HCT116 (cell line): ENCODE measurements at regions not wholly inside any gene's neighbourhood (a gene's known extent, or its start where the extent isn't known, plus 50 kb on each side); places are given as distances from the start of the nearest gene placed in this dataset.

Experiments
- CTCF ChIP-seq, 3 experiments: fragments of 200-600 bp in 1 of 3; sonication (generic) in 1 of 3; IDR thresholded peaks in 2 of 3; conservative IDR thresholded peaks in 1 of 3; 2 replicates each; pipeline ENCODE4 v1.5.1; 2012 to 2017; ENCODE audit warnings: low read depth in 2 of 3, low read length in 2 of 3, antibody characterized with exemption in 1 of 3, borderline replicate concordance in 1 of 3, control low read depth in 1 of 3, mild to moderate bottlenecking in 1 of 3, mixed read lengths in 1 of 3, mixed run types in 1 of 3, moderate library complexity in 1 of 3; ENCODE audit not compliant: insufficient read depth in 1 of 3
- EZH2 ChIP-seq: fragments of 200-600 bp; sonication (generic); IDR thresholded peaks from 2 replicates; pipeline ENCODE4 v1.6.1; 2017; ENCODE audit warnings: antibody characterized with exemption, mixed run types
- EZH2phosphoT487 ChIP-seq: fragments of 200-600 bp; IDR thresholded peaks from 2 replicates; pipeline ENCODE4 v1.6.1; 2018; ENCODE audit warnings: antibody characterized with exemption, borderline replicate concordance
- POLR2A ChIP-seq: IDR thresholded peaks from 2 replicates; pipeline ENCODE4 v1.7.0; 2011; ENCODE audit warnings: borderline replicate concordance; ENCODE audit not compliant: insufficient read depth, insufficient read length; ENCODE audit errors: extremely low read depth
- POLR2AphosphoS5 ChIP-seq: IDR thresholded peaks from 2 replicates; pipeline ENCODE4 v1.6.1; 2011; ENCODE audit warnings: mild to moderate bottlenecking, low read depth, low read length, moderate library complexity
- REST ChIP-seq: IDR thresholded peaks from 2 replicates; pipeline ENCODE4 v1.6.1; 2012; ENCODE audit warnings: low read depth
- SIN3A ChIP-seq: IDR thresholded peaks from 2 replicates; pipeline ENCODE4 v1.6.1; 2012; ENCODE audit warnings: low read depth
- SP1 ChIP-seq: IDR thresholded peaks from 2 replicates; pipeline ENCODE4 v1.6.1; 2012; ENCODE audit warnings: low read depth
- YY1 ChIP-seq: IDR thresholded peaks from 2 replicates; pipeline ENCODE4 v1.6.1; 2011; ENCODE audit warnings: low read length, low read depth, moderate library complexity, mild to moderate bottlenecking; ENCODE audit not compliant: insufficient replicate concordance; ENCODE audit errors: extremely low read depth

GRCh38 chr5:179464631-179465030 lies 85.7 kb upstream of the RUFY1 start:
- TF ChIP-seq POLR2AphosphoS5 = no peak
- TF ChIP-seq SP1 = no peak
- no peak for TF ChIP-seq SIN3A
- TF ChIP-seq YY1 = no peak
- no peak for TF ChIP-seq CTCF (IDR thresholded peaks at IDR 0.05 in 2 of 3, conservative IDR thresholded peaks at IDR 0.05 in 1 of 3; ENCODE audit: borderline replicate concordance in 1 of 3, insufficient read depth in 1 of 3, low read depth in 2 of 3, low read length in 2 of 3)
- TF ChIP-seq REST = no peak
- no peak for TF ChIP-seq EZH2phosphoT487
- TF ChIP-seq POLR2A = no peak
- no peak for TF ChIP-seq EZH2
